NCI-H748 (cell line): ENCODE measurements at regions not wholly inside any gene's neighbourhood (a gene's known extent, or its start where the extent isn't known, plus 50 kb on each side); places are given as distances from the start of the nearest gene placed in this dataset.
A peak's percentile ranks its signal among the peaks of the same experiment; 100 is the strongest.
"Not testable (repeated sequence)": the region's sequence is repeated elsewhere in the genome, so short reads cannot be mapped to it uniquely, and the experiment has no call there.

Experiments
- DNase-seq: peaks from one replicate; lab custom pipeline; 2025; ENCODE audit not compliant: unreplicated experiment; lab: John Stamatoyannopoulos, UW

DNA sequence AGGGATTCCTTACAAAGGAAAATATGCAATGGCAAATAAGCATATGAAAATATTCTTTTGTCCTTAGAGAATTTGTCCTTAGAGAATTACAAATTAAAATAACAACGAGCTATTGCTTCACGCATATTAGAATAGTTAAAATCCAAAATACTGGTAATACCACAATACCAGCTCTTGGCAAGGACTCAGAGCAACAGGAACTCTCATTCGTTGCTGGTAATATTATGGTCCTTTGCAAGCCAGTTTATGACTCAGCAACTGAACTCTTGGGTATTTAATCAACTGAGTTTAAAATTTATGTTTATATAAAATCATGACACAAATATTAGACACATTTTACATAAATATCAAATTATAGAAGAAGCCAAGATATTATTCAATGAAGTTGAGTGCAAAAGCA is 1730.4 kb downstream of the SI start:
- DNase-seq, result no peak

DNA sequence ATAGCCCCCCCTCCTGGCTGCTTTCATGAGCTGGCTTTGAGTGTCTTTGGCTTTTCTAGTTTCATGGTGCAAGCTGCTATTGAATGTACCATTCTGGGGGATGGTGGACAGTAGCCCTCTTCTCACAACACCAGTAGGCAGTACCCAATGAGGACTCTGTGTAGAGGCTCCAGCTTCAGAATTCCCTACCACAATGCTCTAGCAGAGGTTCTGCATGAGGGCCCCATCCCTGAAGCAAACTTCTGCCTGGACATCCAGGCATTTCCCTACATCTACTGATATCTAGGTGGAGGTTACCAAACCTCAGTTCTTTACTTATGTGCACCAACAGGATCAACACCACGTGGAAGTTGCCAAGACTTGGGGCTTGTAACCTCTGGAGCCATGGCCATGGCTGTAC is 1742.9 kb downstream of the SI start:
- DNase-seq, result no peak

DNA sequence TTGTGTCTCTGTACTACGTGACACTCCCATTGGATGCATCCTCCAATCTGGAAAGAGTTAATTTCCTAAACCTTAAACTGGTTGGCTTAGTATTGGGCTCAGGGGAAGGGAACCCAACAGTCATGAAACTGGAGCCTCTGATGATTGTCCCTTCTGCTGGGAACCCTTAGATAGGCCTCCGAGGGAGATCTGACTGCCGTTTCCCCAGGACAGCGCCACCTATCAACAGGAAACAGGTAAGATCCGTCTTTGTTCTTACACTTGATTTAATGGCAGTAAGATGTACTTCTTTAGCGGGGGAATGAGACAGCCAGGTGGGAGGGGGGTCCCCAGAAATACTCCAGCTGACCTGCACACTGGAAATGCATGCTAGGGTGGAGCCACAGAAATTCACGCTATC is 1749.6 kb downstream of the SI start:
- DNase-seq, result no peak

DNA sequence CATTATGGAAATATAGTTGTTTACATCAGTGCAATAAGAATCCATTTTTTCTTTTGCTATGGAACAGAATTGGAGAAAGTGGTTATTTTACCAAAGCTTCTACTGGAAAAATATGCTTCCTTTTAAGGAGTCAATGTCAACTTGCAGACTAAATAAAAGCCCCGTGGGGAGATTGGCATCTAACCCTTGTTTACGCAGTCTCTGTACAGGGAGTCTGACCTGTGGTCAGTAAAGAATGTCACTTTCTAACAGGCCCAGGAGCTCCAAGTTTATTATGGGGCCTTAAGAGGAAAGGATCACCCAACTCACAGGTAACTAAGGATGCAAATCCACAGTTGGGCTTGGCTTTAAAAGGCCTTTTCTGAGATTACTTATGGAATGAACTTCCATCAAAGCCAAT is 1751.2 kb downstream of the SI start:
- no peak for DNase-seq

DNA sequence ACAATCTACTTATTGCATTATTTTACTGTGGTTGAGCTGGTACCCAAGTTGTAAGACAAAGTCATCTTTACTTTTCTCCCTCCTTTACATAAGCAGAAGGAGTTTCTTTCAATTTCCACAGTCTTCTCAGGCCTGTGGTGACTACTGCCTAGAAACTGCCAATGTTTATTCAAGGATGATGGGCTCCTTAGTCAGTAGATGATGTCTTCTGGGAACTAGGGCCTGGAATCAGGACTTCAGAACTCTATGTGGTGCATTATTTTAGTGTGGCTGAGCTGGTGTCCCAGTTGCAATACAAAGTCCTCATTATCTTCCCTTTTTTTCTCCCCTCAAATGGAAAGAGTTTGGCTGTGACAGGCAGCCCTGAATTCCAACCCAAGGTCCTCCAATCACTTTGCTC is 1762.5 kb downstream of the SI start:
- DNase-seq, result no peak

DNA sequence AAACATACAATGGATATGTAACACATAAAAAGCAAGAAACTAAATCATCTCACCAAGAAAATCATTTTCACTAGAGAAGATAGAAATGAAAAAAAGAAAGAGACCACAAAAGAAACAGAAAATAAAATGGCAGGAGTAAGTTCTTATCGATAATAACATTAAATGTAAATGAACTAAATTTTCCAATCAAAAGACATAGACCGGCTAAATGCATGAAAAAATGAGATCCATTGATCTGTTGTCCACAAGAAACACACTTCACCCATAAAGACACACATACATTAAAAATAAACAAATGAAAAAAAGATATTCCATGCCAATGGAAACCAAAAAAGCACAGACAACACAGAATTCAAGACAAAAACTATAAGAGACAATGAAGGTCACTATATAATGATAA is 1771.9 kb downstream of the SI start:
- no peak for DNase-seq

DNA sequence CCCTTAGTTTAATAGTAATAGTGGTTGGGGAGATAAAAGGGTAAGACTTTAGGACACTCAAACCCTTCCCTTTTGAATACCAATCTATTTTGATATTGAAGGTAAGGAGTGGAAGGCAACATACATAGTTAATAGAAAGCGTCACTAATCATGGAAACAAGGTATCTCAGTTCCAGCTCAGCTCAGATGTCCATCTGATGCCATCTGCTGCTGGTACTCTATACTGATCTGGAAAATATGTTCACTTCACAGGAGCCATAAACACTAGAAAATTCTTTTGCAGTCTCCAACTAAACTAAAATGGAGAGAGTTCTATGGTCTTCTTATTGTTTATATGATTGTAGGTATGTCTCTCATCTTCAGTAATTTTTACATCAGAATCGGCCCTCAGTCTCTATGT is 1777.1 kb downstream of the OTOL1 start:
- DNase-seq, result no peak

DNA sequence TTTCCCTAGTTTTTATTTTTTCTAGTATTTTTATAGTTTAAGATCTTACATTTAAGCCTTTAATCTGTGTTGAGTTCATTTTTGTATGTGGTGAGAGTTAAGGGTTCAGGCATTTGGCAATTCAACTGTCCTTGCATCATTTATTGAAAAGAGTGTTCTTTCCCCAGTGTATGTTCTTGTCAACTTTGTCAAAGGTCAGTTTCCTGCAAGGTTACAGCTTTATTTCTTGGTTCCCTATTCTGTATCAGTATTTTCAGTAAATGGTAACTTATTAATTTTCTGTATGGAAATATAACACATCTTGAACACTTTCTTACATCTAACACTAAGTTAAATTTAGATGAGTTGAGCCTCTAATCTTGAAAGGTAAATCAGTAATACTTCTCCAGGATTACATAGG is 1770.1 kb downstream of the OTOL1 start:
- DNase-seq, result no peak

DNA sequence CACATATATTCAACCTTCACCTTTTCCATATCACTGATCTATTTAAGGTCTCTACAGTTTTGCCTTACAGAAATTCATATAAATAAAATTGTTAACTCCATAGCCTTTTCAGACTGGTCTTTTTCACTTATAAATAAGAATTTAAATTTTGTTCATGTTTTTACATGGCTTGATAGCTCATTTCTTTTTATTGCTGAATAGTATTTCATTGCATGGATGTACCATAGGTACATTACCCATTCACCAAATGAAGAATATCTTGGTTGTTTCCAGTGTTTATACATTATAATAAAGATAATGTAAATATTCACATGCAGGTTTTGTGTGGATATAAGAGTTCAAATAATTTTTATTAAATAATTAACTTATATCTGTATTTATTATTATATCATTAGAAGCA is 1765.0 kb downstream of the OTOL1 start:
- DNase-seq, result no peak

DNA sequence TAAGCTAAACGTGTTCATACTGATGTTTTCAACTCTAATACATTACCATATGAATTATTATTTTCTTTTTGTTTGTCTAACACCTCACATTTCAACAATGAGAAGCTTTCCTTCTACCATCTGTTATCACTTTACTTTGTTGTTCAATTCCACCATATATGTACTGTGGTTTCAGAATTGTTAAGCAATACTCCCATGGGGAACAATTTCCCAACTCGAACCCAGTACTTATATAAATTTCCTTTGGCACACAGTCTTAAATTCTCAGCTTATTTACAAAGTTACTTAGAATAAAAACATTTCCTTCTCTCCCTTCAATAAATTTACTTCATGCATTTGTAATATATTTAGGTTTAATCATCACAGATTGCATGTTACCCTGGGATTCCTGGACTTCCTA is 1764.4 kb downstream of the OTOL1 start:
- DNase-seq, result no peak

DNA sequence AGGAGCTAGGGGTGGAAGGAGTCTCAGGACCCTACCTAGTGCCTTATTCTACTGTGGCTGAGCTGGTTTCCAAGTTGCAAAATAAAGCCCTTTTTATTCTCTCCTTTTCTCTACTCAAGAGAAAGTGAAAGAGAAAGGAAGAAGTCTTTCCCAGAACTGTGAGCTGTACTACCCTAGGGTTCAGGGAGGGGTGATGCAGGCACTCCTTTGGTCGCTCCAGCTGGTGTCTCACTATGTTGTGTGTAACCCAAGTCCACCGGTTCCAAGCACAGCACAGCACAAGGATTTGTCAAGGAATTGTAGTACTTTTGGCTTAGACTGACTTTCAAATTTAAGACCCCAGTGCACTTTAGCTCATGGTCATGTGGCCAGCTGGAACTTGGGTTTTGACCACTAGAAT is 1721.7 kb downstream of the OTOL1 start:
- DNase-seq, result no peak

DNA sequence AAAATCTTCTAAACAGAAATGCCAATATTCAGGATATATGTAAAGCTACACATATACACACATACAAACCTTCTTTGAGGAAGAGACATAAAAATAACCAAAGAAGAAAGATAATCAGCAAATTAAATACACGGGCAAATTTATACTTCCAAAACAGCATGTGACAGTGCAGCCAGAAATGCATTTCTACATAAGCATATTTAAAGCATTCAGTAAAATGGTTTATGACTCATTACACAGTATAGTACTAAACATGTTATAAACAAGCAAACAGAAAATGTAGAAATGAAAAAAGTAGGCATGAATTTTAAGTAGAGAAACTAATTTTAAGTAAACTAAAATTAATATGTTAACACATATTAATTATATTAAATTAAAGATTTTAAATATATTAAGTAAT is 1717.2 kb downstream of the OTOL1 start:
- DNase-seq, result no peak

DNA sequence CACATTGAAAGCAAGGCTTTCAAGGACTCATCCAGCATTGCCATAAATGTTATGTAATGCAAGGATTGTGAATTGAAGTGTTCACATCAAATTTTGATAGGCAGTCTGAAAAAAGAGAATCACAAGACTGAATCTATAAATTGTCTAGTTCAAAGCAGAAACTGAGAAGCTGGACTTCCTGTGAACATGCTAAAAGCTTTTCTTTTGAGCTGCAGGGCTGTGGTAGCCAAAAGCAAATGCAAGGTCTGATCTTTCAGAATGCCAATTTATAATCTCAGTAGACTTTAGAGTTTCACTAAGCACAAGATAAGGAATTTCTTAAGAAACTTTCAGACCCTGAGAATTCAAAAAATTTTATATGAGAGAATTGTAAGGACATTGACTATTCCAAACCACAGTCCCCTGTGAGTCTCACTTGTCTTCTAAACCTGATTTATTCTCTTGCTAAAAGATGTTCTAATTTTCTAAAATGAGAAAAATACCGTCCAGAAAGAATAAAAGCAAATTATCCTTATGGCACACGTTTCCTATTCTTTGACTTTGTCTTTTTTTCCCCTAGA is 1700.3 kb downstream of the OTOL1 start:
- DNase-seq, result no peak

DNA sequence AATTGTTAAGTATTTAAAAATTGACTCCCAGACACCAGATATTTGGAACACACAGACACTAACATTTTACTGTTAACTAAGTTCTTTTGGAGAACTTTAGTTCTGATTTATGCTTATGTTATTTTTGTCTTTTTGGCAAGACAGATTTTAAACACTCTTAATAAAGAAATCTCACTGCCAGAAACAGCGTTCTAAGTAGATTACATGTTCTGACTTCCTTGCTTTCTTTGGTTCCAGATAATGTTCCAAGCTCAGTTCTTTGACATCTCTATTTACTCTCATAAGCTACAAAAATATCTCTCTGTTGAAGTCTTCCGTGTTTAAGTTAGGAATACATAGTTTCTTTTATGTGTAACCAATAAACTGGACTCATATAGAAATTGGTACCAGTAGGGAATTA is 1699.6 kb downstream of the OTOL1 start:
- no peak for DNase-seq

DNA sequence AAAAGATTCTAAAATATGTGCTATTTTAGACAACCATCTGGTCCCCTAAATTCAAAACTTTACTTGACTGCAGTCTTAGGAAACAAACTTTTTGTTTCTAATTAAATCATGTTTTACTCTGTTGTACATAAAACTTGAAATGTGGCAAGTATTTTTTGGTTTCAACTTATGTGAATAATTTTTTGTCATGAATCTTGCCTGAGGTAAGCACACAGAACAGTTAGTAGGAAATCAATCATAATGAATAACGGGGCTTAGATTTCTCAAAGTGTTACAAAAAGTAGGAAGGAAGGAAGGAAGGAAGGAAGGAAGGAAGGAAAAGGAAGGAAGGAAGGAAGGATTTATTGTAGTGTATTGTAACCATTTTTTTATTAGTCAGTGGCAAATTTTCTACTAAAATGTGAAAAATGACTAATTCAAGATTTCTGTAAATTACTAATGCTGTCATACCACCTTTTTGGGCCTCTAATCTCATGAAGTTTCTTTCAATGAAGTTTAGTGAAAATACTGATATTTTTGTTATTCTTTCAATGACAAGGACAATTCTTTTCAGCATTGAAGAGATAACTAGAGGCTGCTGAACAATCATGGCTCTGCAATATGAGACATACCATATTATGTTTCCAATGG is 1689.2 kb downstream of the OTOL1 start:
- DNase-seq, result no peak

DNA sequence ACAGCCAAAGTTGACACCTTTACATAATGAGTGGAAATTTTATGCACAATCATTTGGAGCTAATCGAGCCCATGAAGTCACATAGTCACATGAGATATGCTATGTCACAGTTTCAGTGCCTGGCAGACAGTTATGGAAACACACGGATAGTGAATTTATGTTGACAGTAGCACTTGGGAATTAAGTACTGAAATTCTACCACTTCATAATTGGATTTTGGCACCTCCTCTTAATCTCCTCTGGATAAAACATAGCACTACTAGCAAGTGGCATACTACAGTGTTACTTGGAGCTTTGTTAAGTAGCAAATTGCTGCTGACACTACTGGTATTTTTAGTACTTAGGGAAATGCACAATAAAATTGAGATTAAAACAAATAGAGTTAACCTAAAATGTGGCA is 1679.4 kb downstream of the OTOL1 start:
- peak; percentile 27 for DNase-seq

DNA sequence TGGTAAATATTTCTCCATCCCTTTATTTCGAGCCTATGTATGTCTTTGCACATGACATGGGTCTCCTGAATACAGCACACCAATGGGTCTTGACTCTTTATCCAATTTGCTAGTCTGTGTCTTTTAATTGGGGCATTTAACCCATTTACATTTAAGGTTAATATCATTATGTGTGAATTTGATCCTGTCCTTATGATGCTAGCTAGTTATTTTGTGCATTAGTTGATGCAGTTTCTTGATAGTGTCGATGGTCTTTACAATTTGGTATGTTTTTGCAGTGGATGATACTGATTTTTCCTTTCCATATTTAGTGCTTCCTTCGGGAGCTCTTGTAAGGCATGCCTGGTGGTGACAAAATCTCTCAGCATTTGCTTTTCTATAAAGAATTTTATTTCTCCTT is 1675.9 kb downstream of the OTOL1 start:
- DNase-seq, result not testable (repeated sequence)

DNA sequence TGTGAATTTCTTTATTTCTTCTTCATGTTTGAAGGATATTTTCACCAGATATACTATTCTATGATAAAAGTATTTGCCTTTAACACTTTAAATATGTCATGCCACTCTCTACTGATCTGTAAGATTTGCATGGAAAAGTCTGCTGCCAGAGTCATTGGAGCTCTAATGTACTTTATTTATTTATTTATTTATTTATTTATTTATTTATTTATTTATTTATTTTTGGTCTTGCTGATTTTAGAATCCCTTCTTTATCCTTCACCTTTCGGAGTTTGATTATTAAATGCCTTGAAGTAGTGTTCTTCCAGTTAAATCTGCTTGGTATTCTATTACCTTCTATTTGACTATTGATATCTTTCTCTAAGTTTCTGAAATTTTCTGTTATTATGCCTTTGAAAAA is 1669.6 kb downstream of the OTOL1 start:
- DNase-seq, result no peak

DNA sequence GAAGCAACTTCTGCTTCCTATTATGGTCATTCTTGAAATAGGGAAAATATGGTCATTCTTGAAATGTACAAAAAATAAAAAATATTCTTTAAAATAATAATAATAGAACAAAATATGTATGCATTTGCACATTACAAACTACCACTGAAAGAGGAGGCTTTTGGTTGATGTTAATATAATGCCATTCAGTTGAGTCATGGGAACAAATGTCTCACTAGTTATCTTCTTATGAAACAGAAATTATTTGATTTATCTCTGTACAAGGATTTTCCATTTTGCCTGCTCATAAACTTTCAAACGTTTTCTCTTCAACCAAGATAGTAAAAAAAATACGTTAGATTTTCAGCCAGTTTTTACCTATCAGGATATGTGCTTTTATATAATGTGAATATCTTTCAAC is 1662.7 kb downstream of the OTOL1 start:
- no peak for DNase-seq

DNA sequence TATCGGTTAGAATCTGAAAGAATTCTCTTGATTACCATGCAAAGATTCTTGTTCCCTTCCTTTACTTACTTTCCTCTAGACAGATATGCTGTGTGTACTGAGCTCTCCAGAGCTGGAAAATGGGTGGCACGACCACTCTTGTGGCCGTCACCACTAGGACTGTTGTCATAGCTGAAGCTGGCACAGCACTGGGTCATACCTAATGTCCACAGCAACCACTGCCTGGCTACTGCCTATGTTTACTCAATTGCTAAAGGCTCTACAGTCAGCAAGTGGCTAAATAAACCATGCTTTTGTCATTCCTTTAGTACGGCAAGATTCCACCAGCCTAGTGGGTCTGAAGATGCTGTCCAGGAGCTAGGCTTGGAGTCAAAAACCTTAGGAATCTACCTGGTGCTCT is 1643.0 kb downstream of the OTOL1 start:
- DNase-seq, result no peak

DNA sequence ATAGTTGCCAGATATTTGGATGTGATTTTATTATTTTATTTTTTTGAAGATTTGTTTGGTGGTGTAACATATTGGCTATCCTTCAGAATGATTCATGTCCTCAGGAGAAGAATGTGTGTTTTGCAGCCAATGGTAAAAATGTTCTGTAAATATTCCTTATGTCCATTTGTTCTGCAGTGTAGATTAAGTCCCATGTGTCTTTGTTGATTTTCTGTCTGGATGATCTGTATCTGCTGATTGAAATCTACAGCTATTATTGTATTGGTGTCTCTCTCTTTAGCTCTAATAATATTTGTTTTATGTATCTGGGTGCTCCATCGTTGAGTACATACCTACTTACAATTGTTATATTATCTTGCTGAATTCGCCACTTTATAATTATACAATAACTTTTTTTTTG is 1641.7 kb downstream of the OTOL1 start:
- no peak for DNase-seq

DNA sequence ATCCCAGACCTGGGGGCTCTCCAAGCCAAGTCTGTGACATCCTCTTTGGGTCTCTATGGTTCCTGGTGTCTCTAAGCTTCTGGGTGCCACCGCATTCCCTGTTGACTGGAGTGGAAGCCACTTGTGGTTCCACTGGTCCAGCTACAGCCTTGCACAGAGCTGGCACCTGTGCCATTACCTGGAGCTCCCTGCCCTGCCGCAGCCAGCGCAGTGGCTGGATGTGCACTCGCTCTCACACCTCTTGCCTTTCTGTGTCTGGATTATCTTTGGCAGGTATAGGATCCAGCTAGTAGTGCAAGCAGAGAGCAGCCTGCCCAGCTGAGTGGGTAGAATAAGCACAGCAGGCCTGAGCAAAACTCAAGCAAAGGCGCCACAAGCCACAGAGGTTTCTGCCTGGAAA is 1635.5 kb downstream of the OTOL1 start:
- no peak for DNase-seq

DNA sequence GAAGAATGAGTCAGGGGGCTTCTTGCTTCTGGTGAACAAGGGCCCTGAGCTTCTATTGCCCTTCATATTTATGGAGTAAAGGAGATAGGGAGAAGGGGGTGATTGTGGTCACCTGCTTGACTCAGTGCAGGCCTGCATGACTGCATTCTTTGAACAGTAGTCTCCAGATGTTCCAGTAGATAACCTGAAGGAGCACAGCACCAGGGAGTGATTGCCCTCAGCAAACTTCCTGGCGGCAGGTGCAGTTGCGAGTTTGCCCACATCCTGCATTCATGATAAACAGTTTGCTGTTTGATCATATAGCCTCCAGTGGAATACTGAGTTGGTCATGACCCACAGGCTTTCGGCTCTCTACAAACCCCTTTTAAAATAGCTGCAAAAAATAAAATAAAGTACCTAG is 1632.7 kb downstream of the OTOL1 start:
- DNase-seq, result no peak

DNA sequence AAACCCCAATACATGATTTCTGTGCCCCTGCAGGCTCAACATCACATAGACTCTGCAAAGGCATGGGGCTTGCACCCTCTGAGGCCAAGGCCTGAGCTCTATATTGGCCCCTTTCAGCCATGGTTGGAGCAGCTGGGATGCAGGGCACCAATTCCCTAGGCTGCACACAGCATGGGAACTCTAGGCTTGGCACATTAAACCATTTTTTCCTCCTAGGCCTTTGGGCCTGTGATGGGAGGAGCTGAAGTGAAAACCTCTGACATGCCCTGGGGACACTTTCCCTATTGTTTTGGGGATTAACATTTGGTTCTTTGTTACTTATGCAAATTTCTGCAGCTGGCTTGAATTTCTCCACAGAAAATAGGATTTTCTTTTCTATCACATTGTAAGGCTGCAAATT is 1629.5 kb downstream of the OTOL1 start:
- DNase-seq, result no peak
